Colon (tissue), 2 donors: ENCODE measurements at regions not wholly inside any gene's neighbourhood (a gene's known extent, or its start where the extent isn't known, plus 50 kb on each side); places are given as distances from the start of the nearest gene placed in this dataset.

Experiments
- FAIRE-seq: peaks from 2 replicates; lab custom pipeline; 2012; peaks lifted over from hg19 to GRCh38; lab: Jason Lieb, UNC
- donor health status: control.
- donor health status: control.

- no peak for FAIRE-seq
Observed at GRCh38 chr11:27771516-27771915, 71.3 kb upstream of the BDNF start.

- FAIRE-seq: no peak
Observed at GRCh38 chr11:27770576-27770975, 70.3 kb upstream of the BDNF start.

GRCh38 chr11:27763736-27764135, 63.5 kb upstream of the BDNF start:
- FAIRE-seq: no peak

GRCh38 chr11:27761356-27761755, 61.1 kb upstream of the BDNF start:
- no peak for FAIRE-seq

GRCh38 chr11:27757953-27758352, 57.7 kb upstream of the BDNF start:
- FAIRE-seq: no peak

GRCh38 chr11:27754035-27755017, 54.1 kb upstream of the BDNF start:
- no peak for FAIRE-seq
